ENCODE measurements at regions not wholly inside any gene's neighbourhood (a gene's known extent, or its start where the extent isn't known, plus 50 kb on each side); places are given as distances from the start of the nearest gene placed in this dataset.

DNA sequence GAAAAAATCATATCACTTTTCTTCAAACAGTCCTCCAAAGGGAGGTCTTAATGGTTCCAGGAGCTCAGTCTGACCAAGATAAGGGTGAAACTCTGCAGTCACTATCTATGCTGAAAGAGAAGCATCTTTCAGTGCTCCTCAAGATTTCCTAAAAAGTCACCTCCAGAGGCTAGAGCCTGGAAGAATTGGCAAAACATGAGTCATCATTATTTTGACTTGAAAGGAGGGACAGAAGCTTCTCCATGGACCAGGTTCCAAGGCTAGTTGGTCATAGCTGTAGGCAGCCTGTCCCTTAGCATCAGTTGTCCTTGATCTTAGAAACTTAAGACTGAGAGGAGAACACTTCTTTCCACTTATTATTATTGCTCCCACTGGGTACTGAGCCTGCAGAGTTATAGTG lies 219.0 kb upstream of the ASIC2 start:
- TF ChIP-seq EZH2 (IDR thresholded peaks at IDR 0.05; ENCODE audit: borderline replicate concordance, low read depth, low read length, severe bottlenecking) (no peak), MYC (IDR thresholded peaks at IDR 0.05; ENCODE audit: low read depth, low read length) (no peak), JUN (IDR thresholded peaks at IDR 0.05; ENCODE audit: borderline replicate concordance, insufficient read depth, insufficient read length, low read depth) (peak; percentile 6)
- Histone ChIP-seq H3K4me3 (replicated peaks in 1 of 3; ENCODE audit: insufficient read depth in 1 of 3, low read depth in 1 of 3, low read length in 3 of 3) (no peak overlapping the region), H3K79me2 (ENCODE audit: control insufficient read depth, insufficient read depth, low read length) (no peaks in the 10 kb centered on the region), H3K9ac (replicated peaks; ENCODE audit: extremely low read depth, insufficient read depth, low read length) (no peak overlapping the region), H3K27ac (ENCODE audit: insufficient read depth, low read depth, low read length) (no peak overlapping the region), H3K4me1 (ENCODE audit: control insufficient read depth, extremely low read depth, insufficient read depth, low read length) (no peaks in the 10 kb centered on the region), H3K9me3 (replicated peaks; ENCODE audit: control insufficient read depth, insufficient read depth, low read length) (no peaks in the 10 kb centered on the region), H3K27me3 (ENCODE audit: control insufficient read depth in 2 of 2, insufficient read depth in 2 of 2, low read length in 2 of 2) (no peaks in the 10 kb centered on the region), H4K20me1 (replicated peaks; ENCODE audit: control insufficient read depth, extremely low read depth, insufficient read depth, low read length) (no peaks in the 10 kb centered on the region), H3K9me1 (replicated peaks; ENCODE audit: control insufficient read depth, extremely low read depth, insufficient read depth, low read length) (no peaks in the 10 kb centered on the region), H3K4me2 (ENCODE audit: insufficient read depth, low read length) (no peak overlapping the region), H3K36me3 (ENCODE audit: control insufficient read depth in 2 of 2, extremely low read depth in 1 of 2, insufficient read depth in 2 of 2, low read length in 2 of 2) (no peaks in the 10 kb centered on the region), H2AFZ (ENCODE audit: low read depth, low read length) (no peak overlapping the region)
- dilution Hi-C loops (cut with MboI; ENCODE audit: extremely low pct_ligation_motif_present, low sequenced_read_pairs) (no loop called here), intact Hi-C loops (cut with micrococcal nuclease) (no loop called here)
- no TSS peak for BruUV-seq (replicated peaks)
- no peak for DNase-seq (ENCODE audit: low read depth, low spot score)
- ChIA-PET POLR2A (no interaction called here), CTCF (no interaction called here)
- no peak for FAIRE-seq

GRCh38 chr17:33513769-33514168 lies 220.7 kb upstream of the ASIC2 start:
- no peak for TF ChIP-seq POLR2AphosphoS5 (IDR thresholded peaks at IDR 0.05; ENCODE audit: insufficient read depth, low read depth, low read length)
- no peak for TF ChIP-seq MYC (IDR thresholded peaks at IDR 0.05; ENCODE audit: low read depth, low read length)
- TF ChIP-seq POLR2A (IDR thresholded peaks at IDR 0.05; ENCODE audit: low read depth, low read length), result no peak
- TF ChIP-seq FOS (IDR thresholded peaks at IDR 0.05; ENCODE audit: borderline replicate concordance, insufficient read depth, low read length), result no peak
- TF ChIP-seq EZH2 (IDR thresholded peaks at IDR 0.05; ENCODE audit: borderline replicate concordance, low read depth, low read length, severe bottlenecking), result no peak
- no peak for TF ChIP-seq MAX (IDR thresholded peaks at IDR 0.05; ENCODE audit: insufficient read depth, insufficient read length)
- no peaks in the 10 kb centered on the region for H3K9me3 ChIP-seq (replicated peaks; ENCODE audit: control insufficient read depth, insufficient read depth, low read length)
- H3K9ac ChIP-seq (replicated peaks; ENCODE audit: extremely low read depth, insufficient read depth, low read length), result no peak overlapping the region
- dilution Hi-C loops (cut with MboI; ENCODE audit: extremely low pct_ligation_motif_present, low sequenced_read_pairs) (no loop called here), intact Hi-C loops (cut with micrococcal nuclease) (no loop called here)
- no TSS peak for BruUV-seq (replicated peaks)
- no peak overlapping the region for H3K27ac ChIP-seq (ENCODE audit: insufficient read depth, low read depth, low read length)
- H3K4me2 ChIP-seq (ENCODE audit: insufficient read depth, low read length), result no peak overlapping the region
- H4K20me1 ChIP-seq (replicated peaks; ENCODE audit: control insufficient read depth, extremely low read depth, insufficient read depth, low read length), result no peaks in the 10 kb centered on the region
- H3K4me1 ChIP-seq (ENCODE audit: control insufficient read depth, extremely low read depth, insufficient read depth, low read length), result no peaks in the 10 kb centered on the region
- no peaks in the 10 kb centered on the region for H3K79me2 ChIP-seq (ENCODE audit: control insufficient read depth, insufficient read depth, low read length)
- no peak overlapping the region for H2AFZ ChIP-seq (ENCODE audit: low read depth, low read length)
- no peaks in the 10 kb centered on the region for H3K36me3 ChIP-seq (ENCODE audit: control insufficient read depth in 2 of 2, extremely low read depth in 1 of 2, insufficient read depth in 2 of 2, low read length in 2 of 2)
- no peaks in the 10 kb centered on the region for H3K27me3 ChIP-seq (ENCODE audit: control insufficient read depth in 2 of 2, insufficient read depth in 2 of 2, low read length in 2 of 2)
- no peak for DNase-seq (ENCODE audit: low read depth, low spot score)
- CTCF ChIA-PET, result no interaction called here
- FAIRE-seq, result no peak
- POLR2A ChIA-PET, result no interaction called here
- H3K4me3 ChIP-seq (replicated peaks in 1 of 3; ENCODE audit: insufficient read depth in 1 of 3, low read depth in 1 of 3, low read length in 3 of 3), result no peak overlapping the region
- no peaks in the 10 kb centered on the region for H3K9me1 ChIP-seq (replicated peaks; ENCODE audit: control insufficient read depth, extremely low read depth, insufficient read depth, low read length)

Data from endothelial cell of umbilical vein (primary cell).